A549 (cell line): ENCODE measurements at regions not wholly inside any gene's neighbourhood (a gene's known extent, or its start where the extent isn't known, plus 50 kb on each side); places are given as distances from the start of the nearest gene placed in this dataset.

Experiments
- CHD4 ChIP-seq: fragments of 200-600 bp; sonication (generic); IDR thresholded peaks from 2 replicates; pipeline ENCODE4 v1.6.1; 2016; ENCODE audit warnings: antibody characterized with exemption, mild to moderate bottlenecking, borderline replicate concordance
- JUN ChIP-seq, 2 experiments: fragments of >200 bp; sonication (Bioruptor Twin); formaldehyde crosslinking; IDR thresholded peaks; 2 replicates in 1 of 2; 3 replicates in 1 of 2; pipeline ENCODE4 v1.6.1; 2016 to 2017
- KDM1A ChIP-seq: fragments of 200-600 bp; sonication (generic); IDR thresholded peaks from 2 replicates; pipeline ENCODE4 v1.6.1; 2016; ENCODE audit warnings: low read depth, mild to moderate bottlenecking
- MYC ChIP-seq: IDR thresholded peaks from 2 replicates; pipeline ENCODE4 v1.6.1; 2012; ENCODE audit warnings: mild to moderate bottlenecking, inconsistent platforms, low read length, improper control_type of control experiment, borderline replicate concordance
- NR3C1 ChIP-seq: fragments of >200 bp; sonication (Bioruptor Twin); formaldehyde crosslinking; IDR thresholded peaks from 3 replicates; pipeline ENCODE4 v1.6.1; 2017
- POLR2A ChIP-seq: IDR thresholded peaks from 2 replicates; pipeline ENCODE4 v1.6.1; 2012; ENCODE audit warnings: mild to moderate bottlenecking, low read length
- POLR2AphosphoS2 ChIP-seq: conservative IDR thresholded peaks from 2 replicates; pipeline ENCODE4 v1.6.1; 2012; ENCODE audit warnings: low read length, improper control_type of control experiment, inconsistent platforms
- RARB ChIP-seq: fragments of 250-450 bp; sonication (Bioruptor Pico); IDR thresholded peaks from 2 replicates; pipeline ENCODE4 v1.8.0; 2021; ENCODE audit warnings: mild to moderate bottlenecking, moderate library complexity
- RCOR1 ChIP-seq: fragments of 150-350 bp; IDR thresholded peaks from 2 replicates; pipeline ENCODE4 v1.6.1; 2014; ENCODE audit warnings: antibody characterized with exemption, low read length, low read depth
- TP53 ChIP-seq: fragments of 250-450 bp; sonication (Bioruptor Pico); IDR thresholded peaks from 2 replicates; pipeline ENCODE4 v1.5.0; 2021; ENCODE audit warnings: mild to moderate bottlenecking, moderate library complexity
- USF2 ChIP-seq: fragments of 450-650 bp; IDR thresholded peaks from 2 replicates; pipeline ENCODE4 v1.6.1; 2014; ENCODE audit warnings: antibody characterized with exemption
- TF ChIP-seq, protein P1 (sequence below): fragments of >200 bp; sonication (Bioruptor Twin); formaldehyde crosslinking; IDR thresholded peaks from 3 replicates; pipeline ENCODE4 v1.5.1; 2016
- TF ChIP-seq, protein P2 (sequence below): IDR thresholded peaks from 2 replicates; pipeline ENCODE4 v1.6.1; 2012
- TF ChIP-seq, protein P3 (sequence below): IDR thresholded peaks from 2 replicates; pipeline ENCODE4 v1.6.1; 2012; ENCODE audit warnings: low read depth, borderline replicate concordance

- no peak for TF ChIP-seq CHD4
- TF ChIP-seq JUN (IDR thresholded peaks at IDR 0.05) = no peak
- TF ChIP-seq POLR2A = no peak
- TF ChIP-seq, protein P1, sequence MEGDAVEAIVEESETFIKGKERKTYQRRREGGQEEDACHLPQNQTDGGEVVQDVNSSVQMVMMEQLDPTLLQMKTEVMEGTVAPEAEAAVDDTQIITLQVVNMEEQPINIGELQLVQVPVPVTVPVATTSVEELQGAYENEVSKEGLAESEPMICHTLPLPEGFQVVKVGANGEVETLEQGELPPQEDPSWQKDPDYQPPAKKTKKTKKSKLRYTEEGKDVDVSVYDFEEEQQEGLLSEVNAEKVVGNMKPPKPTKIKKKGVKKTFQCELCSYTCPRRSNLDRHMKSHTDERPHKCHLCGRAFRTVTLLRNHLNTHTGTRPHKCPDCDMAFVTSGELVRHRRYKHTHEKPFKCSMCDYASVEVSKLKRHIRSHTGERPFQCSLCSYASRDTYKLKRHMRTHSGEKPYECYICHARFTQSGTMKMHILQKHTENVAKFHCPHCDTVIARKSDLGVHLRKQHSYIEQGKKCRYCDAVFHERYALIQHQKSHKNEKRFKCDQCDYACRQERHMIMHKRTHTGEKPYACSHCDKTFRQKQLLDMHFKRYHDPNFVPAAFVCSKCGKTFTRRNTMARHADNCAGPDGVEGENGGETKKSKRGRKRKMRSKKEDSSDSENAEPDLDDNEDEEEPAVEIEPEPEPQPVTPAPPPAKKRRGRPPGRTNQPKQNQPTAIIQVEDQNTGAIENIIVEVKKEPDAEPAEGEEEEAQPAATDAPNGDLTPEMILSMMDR = no peak
- TF ChIP-seq POLR2AphosphoS2 = no peak
- TF ChIP-seq, protein P2, sequence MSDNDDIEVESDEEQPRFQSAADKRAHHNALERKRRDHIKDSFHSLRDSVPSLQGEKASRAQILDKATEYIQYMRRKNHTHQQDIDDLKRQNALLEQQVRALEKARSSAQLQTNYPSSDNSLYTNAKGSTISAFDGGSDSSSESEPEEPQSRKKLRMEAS = no peak
- no peak for TF ChIP-seq MYC
- no peak for TF ChIP-seq KDM1A
- TF ChIP-seq RARB = no peak
- TF ChIP-seq USF2 = no peak
- TF ChIP-seq, protein P3, sequence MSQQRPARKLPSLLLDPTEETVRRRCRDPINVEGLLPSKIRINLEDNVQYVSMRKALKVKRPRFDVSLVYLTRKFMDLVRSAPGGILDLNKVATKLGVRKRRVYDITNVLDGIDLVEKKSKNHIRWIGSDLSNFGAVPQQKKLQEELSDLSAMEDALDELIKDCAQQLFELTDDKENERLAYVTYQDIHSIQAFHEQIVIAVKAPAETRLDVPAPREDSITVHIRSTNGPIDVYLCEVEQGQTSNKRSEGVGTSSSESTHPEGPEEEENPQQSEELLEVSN = no peak
- TF ChIP-seq RCOR1 = no peak
- TF ChIP-seq TP53 (CRISPR knock-in tag) = no peak
- TF ChIP-seq NR3C1 = no peak
These were observed 121.5 kb downstream of the PSMG1 start for GRCh38 chr21:39061766-39062165.
